SK-N-SH treated with all-trans-retinoic acid at 6 μM for 48 hours (cell line): ENCODE measurements at regions not wholly inside any gene's neighbourhood (a gene's known extent, or its start where the extent isn't known, plus 50 kb on each side); places are given as distances from the start of the nearest gene placed in this dataset.

ENCODE experiments used
- ATAC-seq: fragments of 200-7000 bp; cut with Tn5 transposase; 3 replicates; pipeline ENCODE4 v1.9.1; 2020; ENCODE audit warnings: mild to moderate bottlenecking, moderate library complexity
- ARNTL ChIP-seq: fragments of 450-650 bp; formaldehyde crosslinking; IDR thresholded peaks from 2 replicates; pipeline ENCODE4 v1.5.0; 2020; ENCODE audit warnings: low read depth, mild to moderate bottlenecking, moderate library complexity, borderline replicate concordance
- BACH2 ChIP-seq: fragments of 250-450 bp; sonication (Bioruptor Pico); IDR thresholded peaks from 2 replicates; pipeline ENCODE4 v1.9.0; 2021; ENCODE audit warnings: mild to moderate bottlenecking, borderline replicate concordance
- CREB5 ChIP-seq: fragments of 250-450 bp; sonication (Bioruptor Pico); IDR thresholded peaks from 2 replicates; pipeline ENCODE4 v1.5.1; 2020; ENCODE audit warnings: low read depth, mild to moderate bottlenecking, moderate library complexity
- CSDC2 ChIP-seq: fragments of 250-450 bp; sonication (Bioruptor Pico); IDR thresholded peaks from 2 replicates; pipeline ENCODE4 v1.5.0; 2020; ENCODE audit warnings: mild to moderate bottlenecking, moderate library complexity
- CSRNP3 ChIP-seq: fragments of 250-450 bp; sonication (Bioruptor Pico); IDR thresholded peaks from 2 replicates; pipeline ENCODE4 v1.5.1; 2021; ENCODE audit warnings: mild to moderate bottlenecking, moderate library complexity
- GLIS3 ChIP-seq: fragments of 250-450 bp; sonication (Bioruptor Pico); IDR thresholded peaks from 2 replicates; pipeline ENCODE4 v1.5.0; 2020; ENCODE audit warnings: mild to moderate bottlenecking, moderate library complexity
- ISL1 ChIP-seq: fragments of 250-450 bp; sonication (Bioruptor Pico); IDR thresholded peaks from 2 replicates; pipeline ENCODE4 v2.1.2; 2022; ENCODE audit warnings: mild to moderate bottlenecking, moderate library complexity
- OSR1 ChIP-seq: fragments of 250-450 bp; sonication (Bioruptor Pico); IDR thresholded peaks from 2 replicates; pipeline ENCODE4 v1.8.0; 2022; ENCODE audit warnings: moderate library complexity, mild to moderate bottlenecking, inconsistent platforms
- PATZ1 ChIP-seq: fragments of 250-450 bp; sonication (Bioruptor Pico); IDR thresholded peaks from 2 replicates; pipeline ENCODE4 v1.8.0; 2020; ENCODE audit warnings: mild to moderate bottlenecking, moderate library complexity, borderline replicate concordance
- POU6F1 ChIP-seq: fragments of 250-450 bp; sonication (Bioruptor Pico); IDR thresholded peaks from 2 replicates; pipeline ENCODE4 v1.8.0; 2021; ENCODE audit warnings: low read depth, mild to moderate bottlenecking, moderate library complexity, borderline replicate concordance
- PPARA ChIP-seq: fragments of 250-450 bp; sonication (Bioruptor Pico); IDR thresholded peaks from 2 replicates; pipeline ENCODE4 v1.5.0; 2020; ENCODE audit warnings: mild to moderate bottlenecking, borderline replicate concordance
- RARB ChIP-seq: fragments of 250-450 bp; sonication (Bioruptor Pico); IDR thresholded peaks from 2 replicates; pipeline ENCODE4 v1.8.0; 2021; ENCODE audit warnings: mild to moderate bottlenecking, moderate library complexity
- SNAI2 ChIP-seq: fragments of 250-450 bp; sonication (Bioruptor Pico); IDR thresholded peaks from 2 replicates; pipeline ENCODE4 v1.5.0; 2020; ENCODE audit warnings: mild to moderate bottlenecking, moderate library complexity
- TCF4 ChIP-seq: fragments of 250-450 bp; sonication (Bioruptor Pico); IDR thresholded peaks from 2 replicates; pipeline ENCODE4 v1.8.0; 2021; ENCODE audit warnings: mild to moderate bottlenecking, moderate library complexity, borderline replicate concordance
- TOX ChIP-seq: fragments of 250-450 bp; sonication (Bioruptor Pico); IDR thresholded peaks from 2 replicates; pipeline ENCODE4 v1.8.0; 2021; ENCODE audit warnings: mild to moderate bottlenecking, moderate library complexity, borderline replicate concordance
- TSHZ2 ChIP-seq: fragments of 250-450 bp; sonication (Bioruptor Pico); IDR thresholded peaks from 2 replicates; pipeline ENCODE4 v1.5.0; 2020; ENCODE audit warnings: mild to moderate bottlenecking, moderate library complexity
- ZC3H10 ChIP-seq: fragments of 250-450 bp; sonication (Bioruptor Pico); IDR thresholded peaks from 2 replicates; pipeline ENCODE4 v1.5.1; 2021; ENCODE audit warnings: mild to moderate bottlenecking, moderate library complexity
- ZFP3 ChIP-seq: fragments of 250-450 bp; sonication (Bioruptor Pico); IDR thresholded peaks from 2 replicates; pipeline ENCODE4 v1.5.0; 2020; ENCODE audit warnings: mild to moderate bottlenecking, moderate library complexity
- ZNF70 ChIP-seq: fragments of 450-650 bp; formaldehyde crosslinking; IDR thresholded peaks from 2 replicates; pipeline ENCODE4 v1.5.0; 2020; ENCODE audit warnings: mild to moderate bottlenecking, moderate library complexity
- ZNF8 ChIP-seq: fragments of 450-650 bp; formaldehyde crosslinking; IDR thresholded peaks from 2 replicates; pipeline ENCODE4 v1.5.0; 2020; ENCODE audit warnings: mild to moderate bottlenecking, moderate library complexity

GRCh38 chr10:105358911-105359310 is 717.8 kb downstream of the SORCS3 start:
- no peak for ATAC-seq
- TF ChIP-seq SNAI2 = no peak
- TF ChIP-seq ZC3H10 (CRISPR knock-in tag) = no peak
- no peak for TF ChIP-seq RARB (CRISPR knock-in tag)
- no peak for TF ChIP-seq TSHZ2 (CRISPR knock-in tag)
- no peak for TF ChIP-seq ARNTL (CRISPR knock-in tag)
- TF ChIP-seq OSR1 (CRISPR knock-in tag) = no peak
- TF ChIP-seq ISL1 (CRISPR knock-in tag) = no peak
- no peak for TF ChIP-seq CSRNP3
- no peak for TF ChIP-seq ZNF70 (CRISPR knock-in tag)
- no peak for TF ChIP-seq POU6F1
- no peak for TF ChIP-seq BACH2
- TF ChIP-seq TCF4 = no peak
- no peak for TF ChIP-seq CREB5
- TF ChIP-seq, all 23 proteins: peak for 0

GRCh38 chr10:105356626-105357025 is 715.5 kb downstream of the SORCS3 start:
- ATAC-seq = no peak
- TF ChIP-seq CSRNP3 (no peak), CSDC2 (CRISPR knock-in tag) (no peak), BACH2 (no peak), GLIS3 (CRISPR knock-in tag) (no peak), ISL1 (CRISPR knock-in tag) (no peak), PPARA (CRISPR knock-in tag) (no peak), ZNF8 (CRISPR knock-in tag) (no peak)

- TF ChIP-seq TOX (CRISPR knock-in tag) (no peak), RARB (CRISPR knock-in tag) (no peak), PATZ1 (no peak), TSHZ2 (CRISPR knock-in tag) (no peak), POU6F1 (no peak), ISL1 (CRISPR knock-in tag) (no peak), ZNF8 (CRISPR knock-in tag) (no peak), ZFP3 (CRISPR knock-in tag) (no peak)
- ATAC-seq = no peak
Measured at GRCh38 chr10:105354010-105354409, 712.9 kb downstream of the SORCS3 start.
